IMR-90 (cell line): ENCODE measurements at regions not wholly inside any gene's neighbourhood (a gene's known extent, or its start where the extent isn't known, plus 50 kb on each side); places are given as distances from the start of the nearest gene placed in this dataset.

Experiments
- ATAC-seq: fragments of 200-7000 bp; cut with Tn5 transposase; 2 replicates; pipeline ENCODE4 v1.9.1; 2020; ENCODE audit warnings: low read depth, mild to moderate bottlenecking, moderate library complexity
- BruUV-seq: library from RNA; stranded (reverse); fragments of 400-500 nt; replicated peaks from 2 replicates; lab custom pipeline; 2021; lab: Mats Ljungman, UMichigan
- CTCF ChIA-PET: fragments of 300-600 bp; formaldehyde crosslinking; extraction: SDS; loops from one replicate; lab custom pipeline; 2021; ENCODE audit warnings: antibody characterized with exemption; lab: Yijun Ruan, JAX
- POLR2A ChIA-PET: fragments of 300-600 bp; sonication (Branson Sonifier 250); formaldehyde crosslinking; loops from one replicate; lab custom pipeline; 2022; ENCODE audit warnings: antibody characterized with exemption; ENCODE audit not compliant: unreplicated experiment; lab: Charles Lee
- DNase-seq: peaks from one replicate; pipeline ENCODE4 v3.0.0; 2013
- H2AFZ ChIP-seq: replicated peaks from 2 replicates; pipeline ENCODE3; 2013; ENCODE audit warnings: low read length, mild to moderate bottlenecking; ENCODE audit not compliant: poor library complexity
- H2AK5ac ChIP-seq: 2 replicates; pipeline ENCODE4 v1.6.1; 2013; ENCODE audit warnings: low read depth, low read length, inconsistent platforms
- H2AK9ac ChIP-seq: replicated peaks from 2 replicates; pipeline ENCODE3; 2013; ENCODE audit warnings: mild to moderate bottlenecking, low read depth, low read length, moderate library complexity; ENCODE audit not compliant: poor library complexity
- H2BK120ac ChIP-seq: 2 replicates; pipeline ENCODE4 v1.6.1; 2013; ENCODE audit warnings: low read depth, low read length, inconsistent platforms
- H2BK15ac ChIP-seq: 3 replicates; pipeline ENCODE4 v1.6.1; 2013; ENCODE audit warnings: low read depth, low read length, inconsistent platforms
- H2BK20ac ChIP-seq: 2 replicates; pipeline ENCODE4 v1.6.1; 2013; ENCODE audit warnings: low read depth, mild to moderate bottlenecking, inconsistent platforms, low read length, moderate library complexity
- H2BK5ac ChIP-seq: 2 replicates; pipeline ENCODE4 v1.6.1; 2013; ENCODE audit warnings: mild to moderate bottlenecking, low read depth, low read length, inconsistent platforms; ENCODE audit not compliant: poor library complexity, severe bottlenecking
- H3K14ac ChIP-seq: replicated peaks from 2 replicates; pipeline ENCODE4 v1.6.1; 2013; ENCODE audit warnings: low read depth, low read length, inconsistent platforms
- H3K18ac ChIP-seq: 2 replicates; pipeline ENCODE4 v1.6.1; 2013; ENCODE audit warnings: low read depth, low read length, control low read depth
- H3K23ac ChIP-seq: 2 replicates; pipeline ENCODE4 v1.6.1; 2013; ENCODE audit warnings: low read depth, low read length, inconsistent platforms
- H3K27ac ChIP-seq: 2 replicates; pipeline ENCODE4 v1.5.1; 2013; ENCODE audit warnings: mild to moderate bottlenecking, control low read depth, low read length; ENCODE audit not compliant: insufficient read depth
- H3K27me3 ChIP-seq: 2 replicates; pipeline ENCODE4 v1.6.1; 2013; ENCODE audit warnings: low read length; ENCODE audit not compliant: control insufficient read depth, insufficient read depth
- H3K36me3 ChIP-seq: 2 replicates; pipeline ENCODE4 v1.6.1; 2013; ENCODE audit warnings: low read length, mixed read lengths; ENCODE audit not compliant: control insufficient read depth, insufficient read depth
- H3K4ac ChIP-seq: 2 replicates; pipeline ENCODE4 v1.6.1; 2013; ENCODE audit warnings: low read depth, low read length, inconsistent platforms
- H3K4me1 ChIP-seq: 2 replicates; pipeline ENCODE4 v1.6.1; 2013; ENCODE audit warnings: low read length, mixed read lengths; ENCODE audit not compliant: control insufficient read depth, insufficient read depth
- H3K4me2 ChIP-seq: 2 replicates; pipeline ENCODE4 v1.6.1; 2013; ENCODE audit warnings: low read depth, mild to moderate bottlenecking, control low read depth, low read length, moderate library complexity
- H3K4me3 ChIP-seq: 2 replicates; pipeline ENCODE4 v1.5.1; 2013; ENCODE audit warnings: low read depth, mild to moderate bottlenecking, control low read depth, low read length, moderate library complexity; ENCODE audit not compliant: insufficient read depth
- H3K56ac ChIP-seq: 2 replicates; pipeline ENCODE4 v1.6.1; 2013; ENCODE audit warnings: low read length, inconsistent platforms; ENCODE audit not compliant: insufficient read depth; ENCODE audit errors: extremely low read depth
- H3K79me1 ChIP-seq, 2 experiments: 2 replicates each; pipeline ENCODE4 v1.6.1; 2013; ENCODE audit warnings: low read length in 2 of 2, inconsistent platforms in 1 of 2, low read depth in 1 of 2
- H3K9ac ChIP-seq: 2 replicates; pipeline ENCODE4 v1.6.1; 2013; ENCODE audit warnings: low read depth, low read length, control low read depth
- H3K9me1 ChIP-seq: 2 replicates; pipeline ENCODE4 v1.6.1; 2013; ENCODE audit warnings: low read length, inconsistent platforms; ENCODE audit not compliant: insufficient read depth
- H3K9me3 ChIP-seq: 2 replicates; pipeline ENCODE4 v1.6.1; 2013; ENCODE audit warnings: low read length; ENCODE audit not compliant: control insufficient read depth, insufficient read depth
- H4K20me1 ChIP-seq: 2 replicates; pipeline ENCODE4 v1.6.1; 2013; ENCODE audit warnings: low read length, inconsistent platforms; ENCODE audit not compliant: insufficient read depth
- H4K5ac ChIP-seq: 2 replicates; pipeline ENCODE4 v1.6.1; 2013; ENCODE audit warnings: mild to moderate bottlenecking, low read depth, low read length, control low read depth
- H4K8ac ChIP-seq, 2 experiments: 2 replicates each; pipeline ENCODE4 v1.6.1; 2013; ENCODE audit warnings: low read depth in 2 of 2, low read length in 2 of 2, control low read depth in 1 of 2, inconsistent platforms in 1 of 2
- H4K91ac ChIP-seq: 2 replicates; pipeline ENCODE4 v1.6.1; 2013; ENCODE audit warnings: low read depth, low read length, inconsistent platforms; ENCODE audit not compliant: insufficient read depth
- CHD1 ChIP-seq: IDR thresholded peaks from 2 replicates; pipeline ENCODE4 v1.6.1; 2012; ENCODE audit warnings: low read depth, low read length, improper control_type of control experiment
- FOS ChIP-seq: fragments of 150-350 bp; IDR thresholded peaks from 2 replicates; pipeline ENCODE4 v1.6.1; 2016; ENCODE audit warnings: low read depth, low read length
- MAZ ChIP-seq: IDR thresholded peaks from 2 replicates; pipeline ENCODE4 v1.6.1; 2012; ENCODE audit warnings: low read depth, mild to moderate bottlenecking, low read length, improper control_type of control experiment, moderate library complexity, borderline replicate concordance
- MXI1 ChIP-seq: IDR thresholded peaks from 2 replicates; pipeline ENCODE4 v1.6.1; 2012; ENCODE audit warnings: low read depth, mild to moderate bottlenecking, low read length, moderate library complexity, borderline replicate concordance
- NFE2L2 ChIP-seq: fragments of 150-350 bp; IDR thresholded peaks from 2 replicates; pipeline ENCODE4 v1.6.1; 2016; ENCODE audit warnings: low read depth, mild to moderate bottlenecking, low read length
- RAD21 ChIP-seq: IDR thresholded peaks from 2 replicates; pipeline ENCODE4 v1.6.1; 2012; ENCODE audit warnings: low read length, improper control_type of control experiment
- RCOR1 ChIP-seq: IDR thresholded peaks from 2 replicates; pipeline ENCODE4 v1.6.1; 2012; ENCODE audit warnings: mild to moderate bottlenecking, low read length, improper control_type of control experiment; ENCODE audit not compliant: insufficient replicate concordance
- WGBS, 2 experiments: methylation state at CpG; one replicate each; pipeline versions ENCODE4 v1.1.5 to v1.1.7; 2013; ENCODE audit warnings: missing lambda C conversion rate in 2 of 2; ENCODE audit not compliant: insufficient read length in 1 of 2; ENCODE audit errors: extremely low coverage in 2 of 2; 5-methylcytosine and 5-hydroxymethylcytosine counted together
- dilution Hi-C: fragments of 300-500 bp; cut with HindIII; formaldehyde crosslinking; loops from one replicate; pipeline ENCODE4 v1.14.3; 2018; ENCODE audit warnings: low sequenced_read_pairs; ENCODE audit not compliant: unreplicated experiment
- in situ Hi-C: fragments of 300-500 bp; cut with MboI; formaldehyde crosslinking; loops from 3 replicates; pipeline ENCODE4 v1.14.3; 2019; ENCODE audit warnings: low sequenced_read_pairs, inconsistent platforms, mixed read lengths
- intact Hi-C: fragments of 100-400 bp; cut with micrococcal nuclease; formaldehyde crosslinking; loops from 2 replicates; pipeline ENCODE4 v1.10.0; 2022

- BruUV-seq = no TSS peak
- H3K9me3 ChIP-seq = no peaks in the 10 kb centered on the region
- H4K20me1 ChIP-seq = no peaks in the 10 kb centered on the region
- no peak overlapping the region; the same call in 1 of the 2 replicates for H3K23ac ChIP-seq
- H3K4ac ChIP-seq = peak overlapping the region; percentile 98
- H3K18ac ChIP-seq = peak overlapping the region; percentile 14; the same call in 1 of the 2 replicates
- H3K27me3 ChIP-seq = no peaks in the 10 kb centered on the region
- dilution Hi-C loops = no loop called here
- H3K79me1 ChIP-seq = peaks cover 0 to 43% of the 10 kb centered on the region in 2 experiments; a peak in 3 of 4 replicates
- H3K4me2 ChIP-seq = no peak overlapping the region
- H3K4me1 ChIP-seq = peaks cover 24% of the 10 kb centered on the region
- peak overlapping the region; percentile 44 for H4K5ac ChIP-seq
- H3K27ac ChIP-seq = peak overlapping the region; percentile 6; the same call in 1 of the 2 replicates
- peak overlapping the region; percentile 97; the same call in 2 of the 3 replicates for H2BK15ac ChIP-seq
- H4K91ac ChIP-seq = peak overlapping the region; percentile 94
- CTCF ChIA-PET = interaction anchor here (1.2 to 1.9 kb wide), 2 partner anchors 20 to 63 kb away, joined by 3 to 4 read pairs; no protein-coding TSS in a partner anchor
- no peaks in the 10 kb centered on the region for H3K36me3 ChIP-seq
- peaks cover 34% of the 10 kb centered on the region for H3K9me1 ChIP-seq
- no peak overlapping the region for H3K4me3 ChIP-seq
- H2AK9ac ChIP-seq = peak overlapping the region; percentile 47
- POLR2A ChIA-PET = no interaction called here
- peak overlapping the region; percentile 77 for H2AFZ ChIP-seq
- H4K8ac ChIP-seq = peak overlapping the region; percentile 79 to 80; a peak in 3 of 4 replicates
- H3K9ac ChIP-seq = no peak overlapping the region
- H3K56ac ChIP-seq = peak overlapping the region; percentile 41; the same call in 1 of the 2 replicates
- 60% methylated on average over 1 of the region's 11 CpGs; no CpG with 5 or more reads in 1 of the 2 experiments for WGBS, 2 experiments
- intact Hi-C loops = no loop called here
- H3K14ac ChIP-seq = peak overlapping the region; percentile 95
- TF ChIP-seq CHD1 (no peak), MAZ (no peak), NFE2L2 (no peak), RCOR1 (no peak), FOS (no peak), MXI1 (no peak), RAD21 (no peak)
- ATAC-seq = no peak
- no peak for DNase-seq
- H2AK5ac ChIP-seq = peak overlapping the region; percentile 97
- peak overlapping the region; percentile 95 for H2BK20ac ChIP-seq
- H2BK120ac ChIP-seq = peak overlapping the region; percentile 99
- in situ Hi-C loops = no loop called here
- H2BK5ac ChIP-seq = peak overlapping the region; percentile 47
Measured at GRCh38 chr5:135272311-135272805, 126.7 kb downstream of the MACROH2A1 start.
